Stimulated activated effector memory CD8-positive, alpha-beta T cell treated with anti-CD3 and anti-CD28 coated beads, Interleukin-12 subunit alpha, Interleukin-12 subunit beta, amount 100 ng/mL, for 72 hours (primary cell): ENCODE measurements at regions not wholly inside any gene's neighbourhood (a gene's known extent, or its start where the extent isn't known, plus 50 kb on each side); places are given as distances from the start of the nearest gene placed in this dataset.

ENCODE experiments used
- ATAC-seq: fragments of 150-1000 bp; cut with Tn5 transposase; 2 replicates; pipeline ENCODE4 v1.10.0; 2021
- DNase-seq, 2 donors: peaks; one replicate each; pipeline ENCODE4 v3.0.0; 2021 to 2022; ENCODE audit warnings: low spot score in 2 of 2
- H3K27ac Mint-ChIP-seq: one replicate; pipeline ENCODE4 v1.8.0; 2022; ENCODE audit warnings: mild to moderate bottlenecking, mixed read lengths
- H3K36me3 Mint-ChIP-seq: one replicate; pipeline ENCODE4 v1.8.0; 2022; ENCODE audit warnings: mild to moderate bottlenecking, mixed read lengths
- H3K4me1 Mint-ChIP-seq: one replicate; pipeline ENCODE4 v1.8.0; 2022; ENCODE audit warnings: mixed read lengths
- H3K4me3 Mint-ChIP-seq: one replicate; pipeline ENCODE4 v1.8.0; 2022; ENCODE audit warnings: mild to moderate bottlenecking, mixed read lengths
- H3K9me3 Mint-ChIP-seq: one replicate; pipeline ENCODE4 v1.8.0; 2022; ENCODE audit warnings: mixed read lengths

- ATAC-seq, result no peak
- Mint-ChIP-seq H3K4me1 (no peaks in the 10 kb centered on the region), H3K27ac (no peak overlapping the region), H3K36me3 (no peaks in the 10 kb centered on the region), H3K4me3 (no peak overlapping the region), H3K9me3 (peaks cover 10% of the 10 kb centered on the region)
- no peak for DNase-seq
Observed at GRCh38 chr7:136688601-136689000, 179.9 kb upstream of the CHRM2 start.

- Mint-ChIP-seq H3K9me3 (peaks cover 10% of the 10 kb centered on the region), H3K4me1 (no peaks in the 10 kb centered on the region), H3K4me3 (no peak overlapping the region), H3K27ac (no peak overlapping the region), H3K36me3 (no peaks in the 10 kb centered on the region)
- ATAC-seq (no peak), DNase-seq (no peak)
Observed at GRCh38 chr7:136687693-136688322, 180.6 kb upstream of the CHRM2 start.

- H3K36me3 Mint-ChIP-seq, result no peaks in the 10 kb centered on the region
- DNase-seq, result no peak
- no peak overlapping the region for H3K4me3 Mint-ChIP-seq
- ATAC-seq, result no peak
- no peaks in the 10 kb centered on the region for H3K4me1 Mint-ChIP-seq
- peaks cover 14% of the 10 kb centered on the region for H3K9me3 Mint-ChIP-seq
- H3K27ac Mint-ChIP-seq, result no peak overlapping the region
Observed at GRCh38 chr7:136685501-136686173, 182.8 kb upstream of the CHRM2 start.

GRCh38 chr7:136677471-136678365 is 190.7 kb upstream of the CHRM2 start:
- DNase-seq, result no peak
- H3K4me3 Mint-ChIP-seq, result no peak overlapping the region
- no peak for ATAC-seq
- no peaks in the 10 kb centered on the region for H3K4me1 Mint-ChIP-seq
- peaks cover 18% of the 10 kb centered on the region for H3K9me3 Mint-ChIP-seq
- H3K27ac Mint-ChIP-seq, result no peak overlapping the region
- no peaks in the 10 kb centered on the region for H3K36me3 Mint-ChIP-seq

GRCh38 chr7:136667584-136667983 is 200.9 kb upstream of the CHRM2 start:
- Mint-ChIP-seq H3K9me3 (peaks cover 16% of the 10 kb centered on the region), H3K4me1 (no peaks in the 10 kb centered on the region), H3K27ac (no peak overlapping the region), H3K36me3 (no peaks in the 10 kb centered on the region), H3K4me3 (no peak overlapping the region)
- ATAC-seq (no peak), DNase-seq (no peak)

GRCh38 chr7:136665878-136666509 is 202.5 kb upstream of the CHRM2 start:
- no peak for ATAC-seq
- Mint-ChIP-seq H3K36me3 (no peaks in the 10 kb centered on the region), H3K9me3 (peaks cover 9% of the 10 kb centered on the region), H3K4me1 (no peaks in the 10 kb centered on the region), H3K4me3 (no peak overlapping the region), H3K27ac (no peak overlapping the region)
- no peak for DNase-seq

- DNase-seq (no peak), ATAC-seq (no peak)
- Mint-ChIP-seq H3K27ac (no peak overlapping the region), H3K4me1 (no peaks in the 10 kb centered on the region), H3K36me3 (no peaks in the 10 kb centered on the region), H3K9me3 (peaks cover 3% of the 10 kb centered on the region), H3K4me3 (no peak overlapping the region)
Observed at GRCh38 chr7:136664537-136664936, 203.9 kb upstream of the CHRM2 start.

GRCh38 chr7:136657482-136657921 is 210.9 kb upstream of the CHRM2 start:
- DNase-seq (no peak), ATAC-seq (no peak)
- Mint-ChIP-seq H3K4me1 (no peaks in the 10 kb centered on the region), H3K9me3 (peaks cover 19% of the 10 kb centered on the region), H3K36me3 (no peaks in the 10 kb centered on the region), H3K4me3 (no peak overlapping the region), H3K27ac (no peak overlapping the region)

GRCh38 chr7:136656516-136656915 is 211.9 kb upstream of the CHRM2 start:
- no peak for DNase-seq
- no peak overlapping the region for H3K27ac Mint-ChIP-seq
- no peak overlapping the region for H3K4me3 Mint-ChIP-seq
- ATAC-seq, result no peak
- H3K9me3 Mint-ChIP-seq, result peaks cover 19% of the 10 kb centered on the region
- no peaks in the 10 kb centered on the region for H3K36me3 Mint-ChIP-seq
- no peaks in the 10 kb centered on the region for H3K4me1 Mint-ChIP-seq

- Mint-ChIP-seq H3K4me3 (no peak overlapping the region), H3K4me1 (no peaks in the 10 kb centered on the region), H3K27ac (no peak overlapping the region), H3K36me3 (no peaks in the 10 kb centered on the region), H3K9me3 (peaks cover 20% of the 10 kb centered on the region)
- no peak for DNase-seq
- no peak for ATAC-seq
Observed at GRCh38 chr7:136655414-136655813, 213.0 kb upstream of the CHRM2 start.

- Mint-ChIP-seq H3K27ac (no peak overlapping the region), H3K36me3 (no peaks in the 10 kb centered on the region), H3K4me1 (no peaks in the 10 kb centered on the region), H3K4me3 (no peak overlapping the region), H3K9me3 (peaks cover 23% of the 10 kb centered on the region)
- DNase-seq, result no peak
- no peak for ATAC-seq
Observed at GRCh38 chr7:136654406-136654805, 214.0 kb upstream of the CHRM2 start.

- Mint-ChIP-seq H3K4me3 (no peak overlapping the region), H3K27ac (no peak overlapping the region), H3K4me1 (no peaks in the 10 kb centered on the region), H3K36me3 (no peaks in the 10 kb centered on the region), H3K9me3 (peaks cover 28% of the 10 kb centered on the region)
- no peak for ATAC-seq
- DNase-seq, result no peak
Observed at GRCh38 chr7:136652635-136653370, 215.6 kb upstream of the CHRM2 start.

- ATAC-seq, result no peak
- Mint-ChIP-seq H3K36me3 (no peaks in the 10 kb centered on the region), H3K27ac (no peak overlapping the region), H3K9me3 (peaks cover 16% of the 10 kb centered on the region), H3K4me1 (no peaks in the 10 kb centered on the region), H3K4me3 (no peak overlapping the region)
- no peak for DNase-seq
Observed at GRCh38 chr7:136640977-136641376, 227.5 kb upstream of the CHRM2 start.

- no peak overlapping the region for H3K27ac Mint-ChIP-seq
- ATAC-seq (no peak), DNase-seq (no peak)
- no peaks in the 10 kb centered on the region for H3K36me3 Mint-ChIP-seq
- no peak overlapping the region for H3K4me3 Mint-ChIP-seq
- peaks cover 24% of the 10 kb centered on the region for H3K9me3 Mint-ChIP-seq
- no peaks in the 10 kb centered on the region for H3K4me1 Mint-ChIP-seq
Observed at GRCh38 chr7:136637813-136638212, 230.6 kb upstream of the CHRM2 start.

- no peaks in the 10 kb centered on the region for H3K4me1 Mint-ChIP-seq
- no peaks in the 10 kb centered on the region for H3K36me3 Mint-ChIP-seq
- DNase-seq (no peak), ATAC-seq (no peak)
- no peak overlapping the region for H3K27ac Mint-ChIP-seq
- H3K9me3 Mint-ChIP-seq, result peaks cover 22% of the 10 kb centered on the region
- no peak overlapping the region for H3K4me3 Mint-ChIP-seq
Observed at GRCh38 chr7:136635751-136636150, 232.7 kb upstream of the CHRM2 start.
